ENCODE measurements at regions not wholly inside any gene's neighbourhood (a gene's known extent, or its start where the extent isn't known, plus 50 kb on each side); places are given as distances from the start of the nearest gene placed in this dataset.

DNA sequence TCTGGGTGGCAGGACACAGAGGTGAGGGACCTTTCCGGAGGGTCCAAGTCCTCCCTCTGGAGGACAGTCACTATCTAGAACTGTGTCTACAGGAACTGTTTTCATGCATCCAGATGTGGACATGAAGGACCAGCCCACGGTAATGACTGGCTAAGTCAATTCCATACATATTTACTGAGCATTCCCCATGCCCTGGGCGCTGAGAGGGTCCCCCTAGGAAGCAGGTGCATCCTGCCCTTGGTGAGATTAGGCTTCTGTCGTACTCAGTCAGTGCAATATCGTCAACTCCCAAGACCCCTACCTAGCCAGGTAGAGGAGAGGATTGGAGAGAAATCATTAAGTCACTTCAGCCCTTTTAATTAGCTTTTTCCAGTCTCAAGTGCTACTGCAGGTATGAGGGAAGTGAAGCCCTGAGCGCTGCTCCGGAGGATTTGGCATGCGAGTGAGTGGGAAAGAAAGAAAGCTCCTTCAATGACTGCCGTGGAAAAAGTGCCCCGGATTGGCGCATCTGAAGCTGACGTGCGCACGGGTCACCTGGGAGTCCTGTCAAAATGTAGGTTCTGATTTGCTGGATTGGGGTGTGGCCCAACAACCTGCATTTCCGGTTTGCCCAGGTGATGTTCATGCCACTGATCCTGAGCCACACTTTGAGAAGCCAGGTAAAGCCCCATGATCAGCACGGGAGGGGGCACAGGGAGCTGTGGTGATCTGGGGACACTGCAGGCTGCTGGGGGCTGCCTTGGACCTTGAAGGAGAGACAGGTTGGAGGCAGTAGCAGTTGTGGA, 367.4 kb upstream of the TNRC6C start:
- peak; percentile 15 for DNase-seq

- peak; percentile 18 for DNase-seq
Observed at GRCh38 chr17:77592106-77592865, 366.2 kb upstream of the TNRC6C start.

- DNase-seq: no peak
Observed at GRCh38 chr17:77593081-77593480, 365.4 kb upstream of the TNRC6C start.

GRCh38 chr17:77594416-77595209, 363.9 kb upstream of the TNRC6C start:
- no peak for DNase-seq

DNA sequence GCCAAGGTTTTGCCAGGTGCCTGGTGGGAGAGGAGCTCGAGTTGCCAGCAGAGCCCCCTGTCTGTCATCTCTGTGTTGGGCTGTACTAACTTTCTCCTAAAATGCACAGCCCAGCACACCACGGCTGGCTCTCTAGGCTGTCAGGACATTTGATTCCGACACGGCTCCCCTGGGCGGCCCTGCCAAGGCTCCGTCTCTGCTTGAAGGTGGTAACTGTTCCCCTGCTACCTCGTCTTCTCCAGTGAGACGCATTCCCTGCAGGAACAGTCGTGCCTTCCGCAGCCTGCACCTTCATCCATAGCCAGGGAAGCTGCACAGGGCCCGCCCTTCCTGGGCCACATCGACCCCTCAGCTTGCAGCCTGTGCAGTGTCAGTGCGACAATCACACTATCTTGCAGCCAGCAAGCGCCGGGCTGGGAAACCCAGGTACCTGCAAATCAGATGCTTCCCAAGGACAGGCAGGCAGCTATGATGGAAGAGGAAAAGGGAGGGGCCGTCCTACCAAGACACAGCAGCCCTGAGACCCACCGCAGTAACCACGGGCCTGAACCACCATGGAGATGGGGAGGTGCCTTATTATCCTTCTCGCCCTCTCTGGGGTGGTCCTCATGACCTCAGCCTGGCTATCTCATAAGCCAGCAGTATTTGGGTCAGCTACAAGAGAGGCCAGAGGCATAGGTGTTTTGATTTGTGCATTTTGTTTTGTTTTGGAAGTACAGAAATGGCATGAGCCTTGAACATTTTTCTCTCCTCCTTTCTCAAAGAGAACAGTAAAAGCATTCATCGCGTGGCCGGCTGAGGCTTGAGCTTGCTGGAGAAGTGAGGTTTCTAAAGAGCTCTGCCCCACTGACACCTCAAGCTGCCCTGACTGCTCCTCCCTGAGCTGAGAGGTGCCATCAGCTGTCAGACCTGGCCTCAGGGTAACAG, 361.7 kb upstream of the TNRC6C start:
- DNase-seq: peak; percentile 40

DNA sequence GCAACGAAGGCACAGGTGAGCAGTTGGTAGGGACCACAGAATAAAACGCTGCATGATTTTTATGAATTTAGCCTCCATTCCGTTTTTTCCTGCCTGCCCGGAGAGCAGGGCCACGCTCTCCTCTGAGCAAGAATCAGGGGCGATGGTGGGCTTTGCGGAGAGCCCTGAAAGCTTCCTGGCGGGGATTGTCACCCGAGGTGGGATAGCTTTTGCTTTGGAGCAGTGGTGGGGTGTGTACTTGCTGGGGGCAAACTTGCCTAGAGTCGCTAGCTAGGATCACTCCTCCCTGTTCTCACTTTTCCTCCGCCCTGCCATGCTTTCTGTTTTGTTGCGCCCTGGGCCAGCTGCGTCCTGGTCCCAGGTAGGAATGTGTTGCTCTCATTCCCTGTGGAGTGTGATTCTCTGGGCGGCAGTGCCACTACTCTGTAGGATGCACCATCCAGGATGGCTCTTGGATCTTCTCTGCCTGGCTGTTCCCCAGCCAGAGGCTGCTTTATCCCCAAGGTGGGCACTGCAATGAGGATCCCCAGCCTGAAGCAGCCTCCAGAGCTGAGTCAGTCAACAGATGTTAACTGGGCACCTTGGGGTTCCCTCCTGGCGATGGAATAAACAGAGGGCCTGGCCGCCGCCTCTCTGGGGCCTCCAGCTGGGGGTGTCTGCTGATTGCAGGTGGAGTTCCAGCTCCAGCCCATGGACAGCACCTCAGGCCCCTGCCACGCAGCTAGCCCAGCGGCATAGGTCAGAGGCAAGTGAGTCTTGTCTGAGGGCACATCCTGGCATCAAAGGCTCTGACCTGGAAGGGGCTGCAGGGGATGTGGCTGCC, 360.9 kb upstream of the TNRC6C start:
- DNase-seq: peak; percentile 23

GRCh38 chr17:77598241-77598620, 360.3 kb upstream of the TNRC6C start:
- DNase-seq: no peak

DNA sequence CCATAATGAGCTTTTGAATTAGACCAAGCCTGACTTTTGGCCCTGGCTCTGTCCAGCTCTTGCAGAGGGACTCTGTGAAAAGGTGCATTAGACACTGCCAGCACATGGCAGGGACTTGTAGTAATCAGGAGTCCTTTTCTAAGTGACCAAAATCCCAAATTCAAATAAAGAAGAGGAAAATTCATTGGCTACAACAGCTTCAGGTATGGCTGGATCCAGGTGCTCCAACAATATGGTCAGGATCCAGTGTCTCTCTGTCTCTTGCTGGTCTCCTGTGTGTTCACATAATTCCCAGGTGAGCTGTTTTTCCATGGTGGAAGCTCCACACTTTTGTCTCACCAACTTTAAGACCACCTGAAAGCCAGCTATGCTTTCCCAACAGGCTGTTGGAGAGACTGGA, 358.8 kb upstream of the TNRC6C start:
- DNase-seq: no peak

DNA sequence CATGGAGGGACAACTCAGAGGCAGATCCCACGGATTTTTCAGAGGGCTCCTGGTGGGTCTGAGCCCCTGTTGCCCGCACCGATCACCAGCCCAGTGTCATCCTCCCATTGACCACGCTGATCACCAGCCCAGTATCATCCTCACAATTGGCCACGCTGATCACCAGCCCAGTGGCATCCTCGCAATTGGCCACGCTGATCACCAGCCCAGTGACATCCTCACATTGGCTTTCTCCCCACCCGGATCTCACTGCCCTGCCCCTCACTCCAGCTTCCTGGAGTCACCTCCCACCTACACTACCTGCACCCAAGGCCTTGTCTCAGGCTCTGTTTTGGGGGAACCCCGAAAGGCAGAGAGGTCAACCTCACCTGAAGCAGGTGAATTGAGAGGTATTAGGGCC, 358.2 kb upstream of the TNRC6C start:
- DNase-seq: no peak

GRCh38 chr17:77601054-77601979, 357.2 kb upstream of the TNRC6C start:
- DNase-seq: no peak

- DNase-seq: peak; percentile 70
Observed at GRCh38 chr17:77602062-77602746, 356.3 kb upstream of the TNRC6C start.

GRCh38 chr17:77602883-77603640, 355.4 kb upstream of the TNRC6C start:
- DNase-seq: no peak

GRCh38 chr17:77604301-77604972, 354.1 kb upstream of the TNRC6C start:
- no peak for DNase-seq

DNA sequence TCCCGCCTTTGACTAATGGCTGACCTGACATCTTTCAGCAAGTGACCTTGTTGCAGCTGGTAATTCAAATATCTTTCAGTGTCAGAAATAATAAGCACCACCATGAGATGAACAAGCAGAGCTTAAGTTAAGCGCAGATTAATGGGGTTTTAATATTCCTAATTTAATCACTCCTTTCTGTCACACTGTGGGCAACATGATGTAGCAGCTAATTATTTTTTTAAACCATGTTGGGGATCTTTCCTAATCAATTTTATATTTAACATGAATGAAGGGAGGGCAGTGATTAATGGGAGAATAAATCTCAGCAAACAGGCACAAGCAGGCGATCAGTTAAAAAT, 353.6 kb upstream of the TNRC6C start:
- DNase-seq: no peak

- no peak for DNase-seq
Observed at GRCh38 chr17:77606146-77606864, 352.2 kb upstream of the TNRC6C start.

GRCh38 chr17:77606865-77607210, 351.7 kb upstream of the TNRC6C start:
- DNase-seq: no peak

- no peak for DNase-seq
Observed at GRCh38 chr17:77607606-77608005, 350.9 kb upstream of the TNRC6C start.

- DNase-seq: no peak
Observed at GRCh38 chr17:77608431-77608830, 350.1 kb upstream of the TNRC6C start.
